ENCODE measurements at regions not wholly inside any gene's neighbourhood (a gene's known extent, or its start where the extent isn't known, plus 50 kb on each side); places are given as distances from the start of the nearest gene placed in this dataset.
"Not testable (repeated sequence)": the region's sequence is repeated elsewhere in the genome, so short reads cannot be mapped to it uniquely, and the experiment has no call there.

- TF ChIP-seq, protein P1, sequence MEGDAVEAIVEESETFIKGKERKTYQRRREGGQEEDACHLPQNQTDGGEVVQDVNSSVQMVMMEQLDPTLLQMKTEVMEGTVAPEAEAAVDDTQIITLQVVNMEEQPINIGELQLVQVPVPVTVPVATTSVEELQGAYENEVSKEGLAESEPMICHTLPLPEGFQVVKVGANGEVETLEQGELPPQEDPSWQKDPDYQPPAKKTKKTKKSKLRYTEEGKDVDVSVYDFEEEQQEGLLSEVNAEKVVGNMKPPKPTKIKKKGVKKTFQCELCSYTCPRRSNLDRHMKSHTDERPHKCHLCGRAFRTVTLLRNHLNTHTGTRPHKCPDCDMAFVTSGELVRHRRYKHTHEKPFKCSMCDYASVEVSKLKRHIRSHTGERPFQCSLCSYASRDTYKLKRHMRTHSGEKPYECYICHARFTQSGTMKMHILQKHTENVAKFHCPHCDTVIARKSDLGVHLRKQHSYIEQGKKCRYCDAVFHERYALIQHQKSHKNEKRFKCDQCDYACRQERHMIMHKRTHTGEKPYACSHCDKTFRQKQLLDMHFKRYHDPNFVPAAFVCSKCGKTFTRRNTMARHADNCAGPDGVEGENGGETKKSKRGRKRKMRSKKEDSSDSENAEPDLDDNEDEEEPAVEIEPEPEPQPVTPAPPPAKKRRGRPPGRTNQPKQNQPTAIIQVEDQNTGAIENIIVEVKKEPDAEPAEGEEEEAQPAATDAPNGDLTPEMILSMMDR (IDR thresholded peaks at IDR 0.05), result not testable (repeated sequence)
- not testable (repeated sequence) for TF ChIP-seq POLR2A (IDR thresholded peaks at IDR 0.05)
Measured at GRCh38 chr10:42146165-42146564, 492.2 kb downstream of the ZNF33B start.
